ENCODE measurements at regions not wholly inside any gene's neighbourhood (a gene's known extent, or its start where the extent isn't known, plus 50 kb on each side); places are given as distances from the start of the nearest gene placed in this dataset.

- no peaks in the 10 kb centered on the region for H3K4me1 ChIP-seq (ENCODE audit: control insufficient read depth in 1 of 2, insufficient read depth in 2 of 2, low read length in 2 of 2)
- H3K14ac ChIP-seq (ENCODE audit: low read length), result no peak overlapping the region
- H3K9ac ChIP-seq (ENCODE audit: low read length), result no peak overlapping the region
- H3K79me2 ChIP-seq (ENCODE audit: control insufficient read depth, insufficient read depth, low read length, poor library complexity), result no peaks in the 10 kb centered on the region
- no peak overlapping the region for H2AFZ ChIP-seq (ENCODE audit: insufficient read depth, low read length, poor library complexity)
- no peak overlapping the region for H3K27ac ChIP-seq (ENCODE audit: low read depth, low read length)
- no peaks in the 10 kb centered on the region for H3K36me3 ChIP-seq (ENCODE audit: control insufficient read depth in 1 of 2, insufficient read depth in 2 of 2, low read length in 2 of 2)
- no peak overlapping the region for H3K4me3 ChIP-seq (ENCODE audit: low read depth, low read length)
- H3K4ac ChIP-seq (ENCODE audit: low read depth, low read length), result no peak overlapping the region
- no peaks in the 10 kb centered on the region for H3K27me3 ChIP-seq (ENCODE audit: insufficient read depth, low read length)
- H4K8ac ChIP-seq (ENCODE audit: low read depth, low read length), result no peak overlapping the region
- H2BK12ac ChIP-seq (ENCODE audit: low read length), result no peak overlapping the region
- H2BK5ac ChIP-seq (ENCODE audit: low read depth, low read length, poor library complexity), result no peak overlapping the region
- H3K4me2 ChIP-seq (ENCODE audit: low read length), result no peak overlapping the region
- no peak overlapping the region for H3K18ac ChIP-seq (ENCODE audit: low read length)
- H2AK5ac ChIP-seq (ENCODE audit: low read length), result no peak overlapping the region
- H2BK120ac ChIP-seq (ENCODE audit: insufficient read depth, low read length, poor library complexity), result no peak overlapping the region
- no peak overlapping the region for H4K91ac ChIP-seq (ENCODE audit: low read depth, low read length)
- H3K9me3 ChIP-seq (ENCODE audit: insufficient read depth, low read depth, low read length), result no peaks in the 10 kb centered on the region
- H4K12ac ChIP-seq (ENCODE audit: low read depth, low read length), result no peak overlapping the region
- H3K79me1 ChIP-seq (ENCODE audit: low read length), result no peaks in the 10 kb centered on the region
- no peak overlapping the region for H3K23ac ChIP-seq (ENCODE audit: low read length)
- DNase-seq, result no peak
- no CpG with 5 or more reads among the region's 1 CpG for WGBS (ENCODE audit: extremely low coverage, insufficient coverage, insufficient read length)
Measured at GRCh38 chr2:41062336-41062735, 610.4 kb upstream of the SLC8A1 start.

DNA sequence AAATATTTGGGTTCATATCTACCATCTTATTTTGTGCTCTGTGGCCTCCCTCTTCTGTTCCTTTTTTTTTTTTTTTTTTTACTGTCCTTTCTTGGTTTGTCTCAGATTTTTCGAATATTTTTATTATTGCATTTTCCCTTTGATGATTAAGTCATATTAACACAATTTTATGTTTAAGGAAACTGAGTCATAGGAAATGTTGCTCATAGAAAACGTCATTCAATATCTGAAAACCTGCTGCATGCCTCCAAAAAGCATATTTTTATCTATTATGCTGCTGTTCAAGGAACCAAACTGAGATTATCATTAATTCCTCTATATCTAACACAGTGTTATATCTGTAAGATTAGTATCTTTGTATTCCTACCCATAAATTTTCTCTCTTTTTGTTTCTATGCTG is 614.3 kb upstream of the SLC8A1 start:
- Histone ChIP-seq H3K4ac (ENCODE audit: low read depth, low read length) (no peak overlapping the region), H3K14ac (ENCODE audit: low read length) (no peak overlapping the region), H2AK5ac (ENCODE audit: low read length) (no peak overlapping the region), H3K4me2 (ENCODE audit: low read length) (no peak overlapping the region), H3K23ac (ENCODE audit: low read length) (no peak overlapping the region), H3K79me1 (ENCODE audit: low read length) (no peaks in the 10 kb centered on the region), H2BK5ac (ENCODE audit: low read depth, low read length, poor library complexity) (no peak overlapping the region), H3K4me3 (ENCODE audit: low read depth, low read length) (no peak overlapping the region), H3K4me1 (ENCODE audit: control insufficient read depth in 1 of 2, insufficient read depth in 2 of 2, low read length in 2 of 2) (no peaks in the 10 kb centered on the region), H3K79me2 (ENCODE audit: control insufficient read depth, insufficient read depth, low read length, poor library complexity) (no peaks in the 10 kb centered on the region), H3K9ac (ENCODE audit: low read length) (no peak overlapping the region), H3K18ac (ENCODE audit: low read length) (no peak overlapping the region), H2BK12ac (ENCODE audit: low read length) (no peak overlapping the region), H3K27me3 (ENCODE audit: insufficient read depth, low read length) (no peaks in the 10 kb centered on the region), H3K27ac (ENCODE audit: low read depth, low read length) (no peak overlapping the region), H4K12ac (ENCODE audit: low read depth, low read length) (no peak overlapping the region), H3K36me3 (ENCODE audit: control insufficient read depth in 1 of 2, insufficient read depth in 2 of 2, low read length in 2 of 2) (no peaks in the 10 kb centered on the region), H2BK120ac (ENCODE audit: insufficient read depth, low read length, poor library complexity) (no peak overlapping the region), H2AFZ (ENCODE audit: insufficient read depth, low read length, poor library complexity) (no peak overlapping the region), H4K91ac (ENCODE audit: low read depth, low read length) (no peak overlapping the region), H3K9me3 (ENCODE audit: insufficient read depth, low read depth, low read length) (no peaks in the 10 kb centered on the region), H4K8ac (ENCODE audit: low read depth, low read length) (no peak overlapping the region)
- DNase-seq, result no peak
- WGBS (ENCODE audit: extremely low coverage, insufficient coverage, insufficient read length), result no CpG with 5 or more reads among the region's 2 CpGs

GRCh38 chr2:41068740-41069139 is 616.9 kb upstream of the SLC8A1 start:
- Histone ChIP-seq H2AK5ac (ENCODE audit: low read length) (no peak overlapping the region), H3K4me3 (ENCODE audit: low read depth, low read length) (no peak overlapping the region), H2BK12ac (ENCODE audit: low read length) (no peak overlapping the region), H3K27me3 (ENCODE audit: insufficient read depth, low read length) (no peaks in the 10 kb centered on the region), H3K79me2 (ENCODE audit: control insufficient read depth, insufficient read depth, low read length, poor library complexity) (no peaks in the 10 kb centered on the region), H3K9ac (ENCODE audit: low read length) (no peak overlapping the region), H3K18ac (ENCODE audit: low read length) (no peak overlapping the region), H3K23ac (ENCODE audit: low read length) (no peak overlapping the region), H4K8ac (ENCODE audit: low read depth, low read length) (no peak overlapping the region), H3K27ac (ENCODE audit: low read depth, low read length) (no peak overlapping the region), H4K91ac (ENCODE audit: low read depth, low read length) (no peak overlapping the region), H2BK5ac (ENCODE audit: low read depth, low read length, poor library complexity) (no peak overlapping the region), H3K4me2 (ENCODE audit: low read length) (no peak overlapping the region), H3K4me1 (ENCODE audit: control insufficient read depth in 1 of 2, insufficient read depth in 2 of 2, low read length in 2 of 2) (no peaks in the 10 kb centered on the region), H4K12ac (ENCODE audit: low read depth, low read length) (no peak overlapping the region), H2AFZ (ENCODE audit: insufficient read depth, low read length, poor library complexity) (no peak overlapping the region), H3K4ac (ENCODE audit: low read depth, low read length) (no peak overlapping the region), H3K36me3 (ENCODE audit: control insufficient read depth in 1 of 2, insufficient read depth in 2 of 2, low read length in 2 of 2) (no peaks in the 10 kb centered on the region), H2BK120ac (ENCODE audit: insufficient read depth, low read length, poor library complexity) (no peak overlapping the region), H3K79me1 (ENCODE audit: low read length) (no peaks in the 10 kb centered on the region), H3K14ac (ENCODE audit: low read length) (no peak overlapping the region), H3K9me3 (ENCODE audit: insufficient read depth, low read depth, low read length) (no peaks in the 10 kb centered on the region)
- no CpG with 5 or more reads among the region's 3 CpGs for WGBS (ENCODE audit: extremely low coverage, insufficient coverage, insufficient read length)
- DNase-seq, result no peak

GRCh38 chr2:41078341-41078740 is 626.5 kb upstream of the SLC8A1 start:
- H2AK5ac ChIP-seq (ENCODE audit: low read length), result no peak overlapping the region
- H4K91ac ChIP-seq (ENCODE audit: low read depth, low read length), result no peak overlapping the region

More at GRCh38 chr2:41078341-41078740, 626.5 kb upstream of the SLC8A1 start:
- no peaks in the 10 kb centered on the region for H3K27me3 ChIP-seq (ENCODE audit: insufficient read depth, low read length)
- no peak overlapping the region for H3K4me3 ChIP-seq (ENCODE audit: low read depth, low read length)
- no peak overlapping the region for H3K23ac ChIP-seq (ENCODE audit: low read length)
- no peak overlapping the region for H4K12ac ChIP-seq (ENCODE audit: low read depth, low read length)
- H3K4me1 ChIP-seq (ENCODE audit: control insufficient read depth in 1 of 2, insufficient read depth in 2 of 2, low read length in 2 of 2), result peaks cover 0 to 3% of the 10 kb centered on the region in 2 experiments
- H3K14ac ChIP-seq (ENCODE audit: low read length), result no peak overlapping the region
- H3K9ac ChIP-seq (ENCODE audit: low read length), result no peak overlapping the region
- H3K36me3 ChIP-seq (ENCODE audit: control insufficient read depth in 1 of 2, insufficient read depth in 2 of 2, low read length in 2 of 2), result no peaks in the 10 kb centered on the region
- H2BK5ac ChIP-seq (ENCODE audit: low read depth, low read length, poor library complexity), result no peak overlapping the region
- no peak overlapping the region for H2AFZ ChIP-seq (ENCODE audit: insufficient read depth, low read length, poor library complexity)
- H3K27ac ChIP-seq (ENCODE audit: low read depth, low read length), result no peak overlapping the region
- H3K79me1 ChIP-seq (ENCODE audit: low read length), result peaks cover 2% of the 10 kb centered on the region
- H2BK12ac ChIP-seq (ENCODE audit: low read length), result no peak overlapping the region
- no peak overlapping the region for H3K4ac ChIP-seq (ENCODE audit: low read depth, low read length)
- no peak overlapping the region for H3K18ac ChIP-seq (ENCODE audit: low read length)
- no peak overlapping the region for H2BK120ac ChIP-seq (ENCODE audit: insufficient read depth, low read length, poor library complexity)
- no peak overlapping the region for H3K4me2 ChIP-seq (ENCODE audit: low read length)
- no peaks in the 10 kb centered on the region for H3K9me3 ChIP-seq (ENCODE audit: insufficient read depth, low read depth, low read length)
- no peak overlapping the region for H4K8ac ChIP-seq (ENCODE audit: low read depth, low read length)
- no peaks in the 10 kb centered on the region for H3K79me2 ChIP-seq (ENCODE audit: control insufficient read depth, insufficient read depth, low read length, poor library complexity)
- WGBS (ENCODE audit: extremely low coverage, insufficient coverage, insufficient read length), result no CpG with 5 or more reads among the region's 1 CpG
- DNase-seq, result no peak

Data from trophoblast cell (in vitro differentiated cells and primary cell).